Right kidney (tissue), 1 donor: ENCODE measurements at regions not wholly inside any gene's neighbourhood (a gene's known extent, or its start where the extent isn't known, plus 50 kb on each side); places are given as distances from the start of the nearest gene placed in this dataset.

Experiments
- DNase-seq: peaks from one replicate; pipeline ENCODE4 v3.0.0-alpha.2; 2016

- DNase-seq, result no peak
These were observed 487.1 kb upstream of the SGCG start for GRCh38 chr13:22693691-22694090.

- DNase-seq, result no peak
These were observed 484.3 kb upstream of the SGCG start for GRCh38 chr13:22696433-22696832.

GRCh38 chr13:22698467-22698866, 482.3 kb upstream of the SGCG start:
- no peak for DNase-seq

- no peak for DNase-seq
These were observed 480.4 kb upstream of the SGCG start for GRCh38 chr13:22700246-22700887.

GRCh38 chr13:22703601-22704209, 477.1 kb upstream of the SGCG start:
- DNase-seq, result no peak

DNA sequence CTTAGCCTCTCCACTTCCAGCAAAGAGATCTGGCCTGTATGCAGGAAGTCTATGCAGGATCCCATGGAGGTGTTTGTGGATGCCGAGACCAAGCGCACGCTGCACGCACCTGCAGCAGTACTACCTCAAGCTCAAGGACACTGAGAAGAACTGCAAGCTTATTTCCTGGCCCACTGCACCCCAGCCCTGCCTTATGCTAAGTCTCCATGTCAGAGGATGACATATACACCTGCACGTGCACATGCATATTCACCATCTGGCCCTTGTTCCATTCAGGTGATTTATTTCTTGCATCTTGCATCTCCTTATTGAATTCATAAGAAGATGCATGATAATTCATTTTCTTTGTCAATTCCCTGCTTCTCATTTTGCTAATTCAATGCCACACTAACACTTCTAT, 472.8 kb upstream of the SGCG start:
- DNase-seq, result no peak

DNA sequence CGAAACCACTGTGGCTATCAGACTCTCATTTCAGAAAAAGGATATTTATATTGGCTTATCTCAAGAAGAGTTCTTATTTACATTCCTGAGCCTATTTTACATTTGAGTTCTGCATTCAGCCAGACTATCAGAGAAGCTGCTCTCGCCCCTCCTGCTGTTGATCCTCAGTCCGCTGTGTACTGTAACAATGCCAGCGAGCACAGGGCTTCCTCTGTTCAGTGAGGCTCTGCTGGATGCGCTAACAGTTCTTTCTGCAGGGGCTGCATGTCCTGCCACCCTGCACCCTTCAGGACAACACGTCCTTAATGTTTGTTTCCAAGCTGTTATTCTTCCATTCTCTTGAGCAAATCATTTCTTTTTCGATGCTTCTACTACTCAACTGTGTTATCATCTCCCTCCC, 463.7 kb upstream of the SGCG start:
- DNase-seq, result no peak

DNA sequence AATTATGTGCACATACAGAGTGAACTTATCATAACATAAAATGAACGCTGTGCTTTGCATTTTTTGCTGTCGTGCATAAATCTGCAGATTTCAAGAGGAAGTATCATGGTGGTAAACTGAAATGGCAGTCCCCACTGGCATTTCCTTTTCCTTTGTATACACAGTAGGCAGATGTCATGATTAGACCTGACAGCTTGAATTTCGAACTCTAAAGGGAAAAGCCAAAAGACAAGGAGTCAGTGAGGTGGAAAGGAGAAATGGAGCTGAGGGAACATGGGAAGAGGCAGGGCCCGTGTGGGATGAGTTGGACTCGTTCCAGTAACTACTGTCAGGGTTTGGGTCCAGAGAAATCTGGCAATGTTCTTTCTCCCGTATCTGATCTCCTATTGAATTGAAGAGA, 454.1 kb upstream of the SGCG start:
- no peak for DNase-seq

DNA sequence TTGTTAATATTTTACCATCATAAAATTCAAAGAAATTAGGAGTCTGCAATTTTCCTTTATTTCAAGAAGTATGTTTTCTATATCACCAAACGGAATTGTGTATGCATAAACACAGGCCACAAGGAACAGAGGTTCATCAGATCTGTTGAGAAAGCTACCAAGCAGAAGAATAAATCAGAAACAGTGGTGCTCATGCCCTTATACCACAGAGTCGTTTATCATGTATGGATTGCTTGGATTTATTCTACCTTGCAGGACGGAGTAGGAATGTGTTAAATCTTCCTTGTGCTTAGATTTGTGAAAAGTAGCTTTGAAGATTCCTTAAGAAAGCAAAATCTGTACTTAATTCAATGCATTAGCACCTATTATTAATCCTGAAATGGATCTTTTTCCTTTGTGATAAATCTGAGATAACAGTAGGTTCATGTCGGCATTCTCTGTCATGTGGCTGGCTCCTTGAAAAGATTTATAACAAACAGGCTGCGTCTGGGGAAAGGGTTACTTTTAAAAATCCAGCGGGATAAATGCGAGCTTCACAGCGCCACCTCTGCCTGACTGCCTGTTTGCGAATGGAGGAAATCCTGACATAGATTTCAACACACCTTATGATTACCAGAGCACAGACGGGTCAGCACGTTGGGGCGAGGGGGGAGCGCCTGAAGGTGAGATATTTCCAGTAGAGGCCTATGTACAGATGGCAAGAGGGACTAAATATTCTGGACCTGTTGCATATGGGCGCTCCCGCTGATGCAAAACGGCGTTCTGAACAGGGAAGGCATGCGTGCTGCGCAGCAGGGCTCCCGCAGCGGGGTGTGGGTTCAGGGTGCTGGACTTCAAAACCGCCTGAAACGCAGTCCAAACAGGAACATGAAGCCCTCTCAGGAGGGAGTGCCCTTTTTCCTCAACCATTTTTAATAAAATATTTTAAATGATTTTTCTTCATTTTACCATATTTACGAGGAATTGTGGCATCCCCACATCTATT, 445.5 kb upstream of the SGCG start:
- peak; percentile 9 for DNase-seq

DNA sequence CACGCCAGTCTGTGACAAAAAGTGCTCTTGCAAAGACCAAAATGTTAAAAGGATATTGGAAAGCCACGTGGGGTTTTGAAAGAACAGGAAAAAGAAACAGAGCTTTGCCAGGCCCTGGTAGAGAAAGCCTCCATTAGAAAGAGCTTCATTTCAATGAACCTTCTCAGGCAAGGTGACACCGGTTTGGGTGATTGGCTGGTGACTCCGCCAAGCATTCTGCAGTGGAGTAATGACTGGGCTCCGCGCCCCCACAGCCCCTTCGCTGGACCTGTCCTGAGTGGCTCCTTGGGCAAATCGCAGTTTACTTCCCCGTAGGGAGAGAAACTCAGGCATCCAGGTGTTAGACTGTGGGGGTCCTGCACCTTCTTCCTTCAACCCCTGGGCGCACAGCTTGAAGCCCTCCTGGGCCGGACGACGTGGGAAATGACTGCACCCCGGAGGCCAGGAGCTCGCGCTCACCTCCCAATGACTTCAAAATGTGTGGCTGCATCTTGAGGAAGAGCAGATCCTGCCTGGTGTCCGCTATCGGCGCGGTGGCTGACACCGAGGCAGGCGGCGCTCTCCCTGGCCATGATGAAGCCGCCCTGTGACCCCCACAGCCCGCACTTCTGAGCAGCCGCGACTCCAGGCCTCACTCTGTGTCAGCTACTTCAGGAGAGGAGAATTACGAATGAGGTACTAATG, 444.6 kb upstream of the SGCG start:
- DNase-seq, result peak; percentile 4

- DNase-seq, result no peak
These were observed 444.0 kb upstream of the SGCG start for GRCh38 chr13:22736768-22737092.

DNA sequence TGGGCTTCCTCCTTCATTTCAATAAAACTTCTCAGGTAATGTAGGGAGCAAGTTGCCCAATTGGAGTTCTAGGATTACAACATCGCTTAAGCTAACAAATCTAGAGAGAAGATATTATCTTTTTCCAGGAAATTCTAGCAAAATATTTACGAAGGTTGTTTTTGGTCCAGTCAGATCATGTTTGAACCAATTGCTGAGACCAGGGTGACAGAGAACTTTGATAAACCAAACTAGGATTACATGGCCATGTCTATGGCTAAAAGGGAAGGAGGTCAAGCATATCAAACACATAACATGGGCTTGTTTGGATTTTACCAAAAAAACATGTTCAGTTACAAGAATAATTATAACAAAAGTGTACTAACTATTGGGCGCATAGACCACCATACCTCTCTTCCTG, 442.4 kb upstream of the SGCG start:
- DNase-seq, result no peak

DNA sequence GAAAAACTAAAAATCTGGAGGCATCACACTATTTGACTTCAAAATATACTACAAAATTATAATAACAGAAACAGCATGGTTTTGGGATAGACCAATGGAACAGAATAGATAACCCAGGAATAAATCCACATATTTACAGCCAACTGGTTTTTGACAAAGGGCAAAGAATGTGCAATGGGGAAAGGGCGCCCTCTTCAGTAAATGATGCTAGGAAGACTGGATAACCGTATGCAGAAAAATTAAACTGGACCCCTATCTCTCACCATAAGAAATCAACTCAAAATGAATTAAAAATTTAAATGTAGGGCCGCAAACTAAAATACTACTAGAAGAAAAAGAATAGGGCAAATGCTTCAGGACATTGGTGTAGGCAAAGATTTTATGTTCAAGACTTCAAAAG, 440.5 kb upstream of the SGCG start:
- no peak for DNase-seq

DNA sequence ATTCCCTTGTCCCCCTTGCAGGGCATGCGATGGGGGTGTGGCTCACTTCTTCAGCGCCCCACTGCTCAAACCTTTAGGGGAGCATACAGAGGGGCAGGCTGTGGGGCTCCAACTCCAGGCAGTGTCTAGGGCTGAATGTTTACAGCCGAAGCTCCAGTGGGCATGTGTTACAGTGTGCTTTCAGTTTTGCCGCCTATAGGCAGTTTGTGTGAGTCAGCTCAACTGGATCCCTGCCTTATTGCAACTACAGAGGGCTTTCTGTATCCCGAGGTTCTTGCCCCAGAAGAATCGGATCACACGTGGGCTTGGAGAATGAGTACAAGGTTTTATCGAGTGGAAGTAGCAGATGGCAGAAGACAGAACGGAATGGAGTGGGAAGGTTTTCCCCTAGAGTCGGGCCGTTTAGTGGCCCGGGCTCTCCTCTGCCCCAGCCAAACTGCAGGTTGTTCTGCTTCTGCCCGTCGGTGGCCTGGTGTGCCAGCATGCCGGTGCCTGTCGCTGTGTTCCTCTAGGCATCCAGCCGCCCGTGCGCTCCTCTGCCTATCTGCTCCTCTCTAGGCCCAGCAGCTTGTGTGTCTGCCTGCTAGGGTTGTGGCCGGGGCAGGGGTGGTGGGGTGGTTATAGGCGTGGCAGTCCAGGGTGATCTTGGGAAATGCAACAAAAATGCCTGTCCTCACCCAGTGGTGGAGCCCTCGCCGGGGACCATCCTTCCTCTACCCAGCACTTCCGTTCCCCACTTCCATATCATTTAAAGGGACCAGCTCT, 435.9 kb upstream of the SGCG start:
- DNase-seq, result no peak

GRCh38 chr13:22748866-22749577, 431.8 kb upstream of the SGCG start:
- DNase-seq, result no peak

DNA sequence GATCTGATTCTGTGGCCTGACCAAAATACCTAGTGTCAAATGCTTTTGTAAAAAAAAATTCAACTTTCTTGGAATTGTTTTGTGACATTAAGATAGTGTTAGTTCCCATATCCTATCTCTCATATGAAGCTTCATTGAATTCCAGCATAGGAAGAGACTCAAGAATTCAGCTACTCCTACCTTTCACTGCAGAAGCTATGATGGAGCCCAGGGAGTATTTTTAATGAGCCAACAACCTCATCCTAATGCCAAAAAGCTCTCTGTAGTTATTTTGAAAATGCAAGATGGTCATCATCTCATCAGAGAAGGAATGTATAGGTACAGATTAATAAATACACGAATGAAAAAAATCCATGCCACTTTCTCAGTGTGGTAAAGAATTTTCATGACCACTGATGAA, 431.2 kb upstream of the SGCG start:
- DNase-seq, result no peak

DNA sequence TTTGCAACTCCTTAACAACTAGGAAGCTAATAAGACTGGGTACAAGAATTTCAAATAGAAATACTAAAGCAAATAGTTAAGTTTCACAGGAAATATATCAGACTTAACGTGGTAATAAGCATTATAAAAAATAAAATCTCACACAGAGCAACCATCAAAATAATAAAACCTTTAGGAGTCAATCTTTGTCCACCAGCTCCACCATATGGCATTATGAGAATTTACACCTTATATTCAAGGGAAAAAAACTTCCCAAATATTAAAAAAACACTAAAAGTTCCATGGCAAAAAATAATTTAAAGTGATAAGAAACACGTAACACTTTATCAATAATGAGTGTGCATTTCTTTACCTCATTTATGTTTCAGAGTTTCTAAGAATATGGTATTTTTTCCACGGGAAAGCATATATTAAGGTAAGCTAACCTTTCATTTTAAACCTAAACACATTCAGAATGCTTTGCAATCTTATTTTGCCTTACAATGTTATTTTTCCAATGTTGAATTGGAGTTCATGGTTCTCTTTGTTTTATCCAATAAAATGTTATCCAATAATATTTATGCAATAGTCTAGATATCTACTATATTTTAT, 423.2 kb upstream of the SGCG start:
- DNase-seq, result no peak

- DNase-seq, result no peak
These were observed 422.5 kb upstream of the SGCG start for GRCh38 chr13:22758245-22758644.

- no peak for DNase-seq
These were observed 419.1 kb upstream of the SGCG start for GRCh38 chr13:22761709-22762108.

GRCh38 chr13:22765547-22765946, 415.2 kb upstream of the SGCG start:
- no peak for DNase-seq

DNA sequence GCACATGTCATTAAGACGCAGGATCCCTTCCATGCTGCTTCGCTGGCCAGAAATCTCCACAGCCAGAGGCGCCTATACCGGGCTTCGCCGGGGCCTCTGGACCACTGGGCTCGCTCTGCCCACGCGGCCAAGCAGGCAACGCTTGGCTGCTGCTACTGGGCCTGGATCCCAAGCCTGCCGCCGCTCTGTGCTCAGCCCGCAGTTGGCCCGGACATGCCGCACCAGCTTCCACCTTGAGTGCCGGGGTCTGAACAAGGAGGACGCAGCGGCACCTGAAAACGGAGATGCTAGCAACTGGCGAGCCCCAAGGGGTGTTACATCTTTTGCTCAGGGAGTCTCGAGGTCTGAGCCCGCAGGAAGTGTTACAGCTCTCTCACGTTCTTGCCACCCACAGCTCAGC, 409.9 kb upstream of the SGCG start:
- no peak for DNase-seq
